ENCODE measurements at regions not wholly inside any gene's neighbourhood (a gene's known extent, or its start where the extent isn't known, plus 50 kb on each side); places are given as distances from the start of the nearest gene placed in this dataset.

- no peaks in the 10 kb centered on the region for H3K36me3 ChIP-seq
- H3K4me3 ChIP-seq, result no peak overlapping the region
- 70 to 78% (median 72%) methylated on average over 5 of the region's 5 CpGs for WGBS, 4 donors
- H3K4me1 ChIP-seq, result peaks cover 0 to 7% (median 0%) of the 10 kb centered on the region in 12 donors
- no peak overlapping the region for H3K27ac ChIP-seq
- peaks cover 0 to 19% (median 8%) of the 10 kb centered on the region in 9 donors for H3K27me3 ChIP-seq
- intact Hi-C loops (cut with DNase I), result no loop called here
- TF ChIP-seq POLR2A (IDR thresholded peaks at IDR 0.05) (no peak), CTCF (IDR thresholded peaks at IDR 0.05) (no peak)
- ATAC-seq, result peak in 3 of 4 donors; percentile 38 to 69 (median 61)
- DNase-seq, result no peak
- H3K9me3 ChIP-seq, result no peaks in the 10 kb centered on the region
Observed at GRCh38 chr15:70582143-70582945, 181.0 kb downstream of the UACA start.

- TF ChIP-seq POLR2A (IDR thresholded peaks at IDR 0.05) (no peak), CTCF (IDR thresholded peaks at IDR 0.05) (no peak)
- no peak overlapping the region for H3K4me3 ChIP-seq
- 81 to 96% (median 87%) methylated on average over 6 of the region's 6 CpGs for WGBS, 4 donors
- H3K9me3 ChIP-seq, result no peaks in the 10 kb centered on the region
- H3K36me3 ChIP-seq, result no peaks in the 10 kb centered on the region
- H3K4me1 ChIP-seq, result peaks cover 0 to 7% (median 0%) of the 10 kb centered on the region in 12 donors
- H3K27me3 ChIP-seq, result peaks cover 0 to 12% (median 8%) of the 10 kb centered on the region in 9 donors
- ATAC-seq, result no peak
- intact Hi-C loops (cut with DNase I), result no loop called here
- H3K27ac ChIP-seq, result no peak overlapping the region
- DNase-seq, result no peak
Observed at GRCh38 chr15:70580958-70581357, 182.4 kb downstream of the UACA start.

- ATAC-seq (no peak), DNase-seq (no peak)
- no peak overlapping the region for H3K27ac ChIP-seq
- H3K36me3 ChIP-seq, result no peaks in the 10 kb centered on the region
- no peak for TF ChIP-seq CTCF (IDR thresholded peaks at IDR 0.05)
- TF ChIP-seq POLR2A (IDR thresholded peaks at IDR 0.05), result no peak
- H3K27me3 ChIP-seq, result peaks cover 0 to 10% (median 5%) of the 10 kb centered on the region in 9 donors
- H3K4me3 ChIP-seq, result no peak overlapping the region
- 50 to 71% (median 66%) methylated on average over 10 of the region's 10 CpGs for WGBS, 4 donors
- H3K4me1 ChIP-seq, result peaks cover 0 to 9% (median 0%) of the 10 kb centered on the region in 12 donors
- intact Hi-C loops (cut with DNase I), result no loop called here
- H3K9me3 ChIP-seq, result no peaks in the 10 kb centered on the region
Observed at GRCh38 chr15:70580286-70580685, 183.1 kb downstream of the UACA start.

GRCh38 chr15:70579766-70580165 is 183.6 kb downstream of the UACA start:
- H3K9me3 ChIP-seq, result no peaks in the 10 kb centered on the region
- H3K36me3 ChIP-seq, result no peaks in the 10 kb centered on the region
- peaks cover 0 to 4% (median under 1%) of the 10 kb centered on the region in 9 donors for H3K27me3 ChIP-seq
- no peak for ATAC-seq
- H3K4me3 ChIP-seq, result no peak overlapping the region
- TF ChIP-seq CTCF (IDR thresholded peaks at IDR 0.05) (no peak), POLR2A (IDR thresholded peaks at IDR 0.05) (no peak)
- no peak overlapping the region for H3K27ac ChIP-seq
- intact Hi-C loops (cut with DNase I), result loop anchor here in 2 of 10 donors (10.0 kb wide), 2 partner anchors 145 to 235 kb away; no protein-coding TSS in a partner anchor
- H3K4me1 ChIP-seq, result peaks cover 0 to 4% (median 0%) of the 10 kb centered on the region in 12 donors
- 72 to 79% (median 75%) methylated on average over 3 of the region's 3 CpGs for WGBS, 4 donors
- no peak for DNase-seq

All from heart left ventricle (tissue), 16 donors.